Activated CD4-positive, alpha-beta T cell treated with anti-CD3 and anti-CD28 coated beads for 36 hours (primary cell): ENCODE measurements at regions not wholly inside any gene's neighbourhood (a gene's known extent, or its start where the extent isn't known, plus 50 kb on each side); places are given as distances from the start of the nearest gene placed in this dataset.

ENCODE experiments used
- ATAC-seq: fragments of 200-7000 bp; cut with Tn5 transposase; one replicate; pipeline ENCODE4 v1.10.0; 2021; ENCODE audit warnings: mild to moderate bottlenecking, moderate library complexity
- CTCF ChIA-PET: fragments of 350-600 bp; sonication (Branson Sonifier 250); formaldehyde crosslinking; loops from one replicate; lab custom pipeline; 2021; ENCODE audit warnings: antibody characterized with exemption; lab: Charles Lee
- POLR2A ChIA-PET: fragments of 350-600 bp; sonication (Branson Sonifier 250); formaldehyde crosslinking; loops from one replicate; lab custom pipeline; 2021; ENCODE audit warnings: antibody characterized with exemption, inconsistent platforms; lab: Charles Lee
- DNase-seq: peaks from one replicate; pipeline ENCODE4 v3.0.0-alpha.2; 2020
- H3K27ac Mint-ChIP-seq: one replicate; pipeline ENCODE4 v1.8.0; 2021; ENCODE audit warnings: mixed read lengths
- H3K27me3 Mint-ChIP-seq: one replicate; pipeline ENCODE4 v1.8.0; 2021; ENCODE audit warnings: mixed read lengths
- H3K36me3 Mint-ChIP-seq: one replicate; pipeline ENCODE4 v1.8.0; 2021; ENCODE audit warnings: low read depth, mixed read lengths
- H3K4me1 Mint-ChIP-seq: one replicate; pipeline ENCODE4 v1.8.0; 2021; ENCODE audit warnings: mixed read lengths
- H3K4me3 Mint-ChIP-seq: one replicate; pipeline ENCODE4 v1.8.0; 2021; ENCODE audit warnings: mild to moderate bottlenecking, moderate library complexity, mixed read lengths
- H3K9me3 Mint-ChIP-seq: one replicate; pipeline ENCODE4 v1.8.0; 2021; ENCODE audit warnings: low read depth, mixed read lengths
- intact Hi-C, 2 experiments: fragments of 100-400 bp; cut with DNase I in 1 of 2; cut with micrococcal nuclease in 1 of 2; formaldehyde crosslinking; loops; one replicate each; pipeline versions ENCODE4 v1.14.2 to v1.15.1; 2022 to 2024; cut with DNase I, micrococcal nuclease

- H3K27me3 Mint-ChIP-seq: no peaks in the 10 kb centered on the region
- no peak for DNase-seq
- peaks cover 5% of the 10 kb centered on the region for H3K9me3 Mint-ChIP-seq
- POLR2A ChIA-PET: no interaction called here
- H3K36me3 Mint-ChIP-seq: no peaks in the 10 kb centered on the region
- CTCF ChIA-PET: no interaction called here
- no peak overlapping the region for H3K27ac Mint-ChIP-seq
- peaks cover 44% of the 10 kb centered on the region for H3K4me1 Mint-ChIP-seq
- no peak for ATAC-seq
- H3K4me3 Mint-ChIP-seq: no peak overlapping the region
- intact Hi-C loops: no loop called here
Observed at GRCh38 chr12:92337128-92337527, 191.5 kb upstream of the BTG1 start.

GRCh38 chr12:92336641-92337040, 191.0 kb upstream of the BTG1 start:
- Mint-ChIP-seq H3K27me3 (no peaks in the 10 kb centered on the region), H3K27ac (no peak overlapping the region)

GRCh38 chr12:92335831-92336230, 190.2 kb upstream of the BTG1 start:
- Mint-ChIP-seq H3K36me3 (no peaks in the 10 kb centered on the region), H3K27me3 (no peaks in the 10 kb centered on the region), H3K27ac (no peak overlapping the region), H3K9me3 (peaks cover 5% of the 10 kb centered on the region), H3K4me3 (no peak overlapping the region), H3K4me1 (peaks cover 38% of the 10 kb centered on the region)
- no peak for ATAC-seq
- ChIA-PET POLR2A (no interaction called here), CTCF (interaction anchor here (0.7 to 1.1 kb wide), 3 partner anchors 17 to 415 kb away, joined by 3 read pairs; no protein-coding TSS in a partner anchor)
- no peak for DNase-seq
- intact Hi-C loops: no loop called here

More at GRCh38 chr12:92336641-92337040, 191.0 kb upstream of the BTG1 start:
- H3K9me3 Mint-ChIP-seq: peaks cover 5% of the 10 kb centered on the region
- peaks cover 46% of the 10 kb centered on the region for H3K4me1 Mint-ChIP-seq
- ATAC-seq (no peak), DNase-seq (no peak)
- POLR2A ChIA-PET: no interaction called here
- intact Hi-C loops: no loop called here
- CTCF ChIA-PET: no interaction called here
- no peaks in the 10 kb centered on the region for H3K36me3 Mint-ChIP-seq
- H3K4me3 Mint-ChIP-seq: no peak overlapping the region

- H3K36me3 Mint-ChIP-seq: no peaks in the 10 kb centered on the region
- H3K9me3 Mint-ChIP-seq: peaks cover 2% of the 10 kb centered on the region
- H3K4me1 Mint-ChIP-seq: peaks cover 45% of the 10 kb centered on the region
- ATAC-seq (peak; percentile 69), DNase-seq (no peak)
- no peak overlapping the region for H3K27ac Mint-ChIP-seq
- intact Hi-C loops: no loop called here
- H3K27me3 Mint-ChIP-seq: no peaks in the 10 kb centered on the region
- CTCF ChIA-PET: no interaction called here
- POLR2A ChIA-PET: no interaction called here
- H3K4me3 Mint-ChIP-seq: no peak overlapping the region
Observed at GRCh38 chr12:92334552-92334951, 188.9 kb upstream of the BTG1 start.

GRCh38 chr12:92332552-92332951, 186.9 kb upstream of the BTG1 start:
- ChIA-PET CTCF (interaction anchor here (1.3 kb wide), 1 partner anchor 187 kb away, joined by 3 read pairs; the partner anchor contains the start of gene BTG1), POLR2A (no interaction called here)
- no peak overlapping the region for H3K4me3 Mint-ChIP-seq
- H3K27ac Mint-ChIP-seq: no peak overlapping the region
- H3K4me1 Mint-ChIP-seq: peaks cover 50% of the 10 kb centered on the region
- DNase-seq: no peak
- no peak for ATAC-seq
- H3K9me3 Mint-ChIP-seq: no peaks in the 10 kb centered on the region
- H3K27me3 Mint-ChIP-seq: no peaks in the 10 kb centered on the region
- intact Hi-C loops: no loop called here
- H3K36me3 Mint-ChIP-seq: no peaks in the 10 kb centered on the region

GRCh38 chr12:92331383-92331782, 185.7 kb upstream of the BTG1 start:
- Mint-ChIP-seq H3K4me3 (no peak overlapping the region), H3K27ac (no peak overlapping the region), H3K36me3 (no peaks in the 10 kb centered on the region), H3K4me1 (peaks cover 55% of the 10 kb centered on the region), H3K9me3 (no peaks in the 10 kb centered on the region), H3K27me3 (no peaks in the 10 kb centered on the region)
- intact Hi-C loops: no loop called here
- ATAC-seq: no peak
- POLR2A ChIA-PET: no interaction called here
- no peak for DNase-seq
- CTCF ChIA-PET: interaction anchor here (0.6 to 1.8 kb wide), 3 partner anchors 9 to 774 kb away, joined by 3 to 5 read pairs (median 4); no protein-coding TSS in a partner anchor

- ChIA-PET CTCF (interaction anchor here (0.6 to 1.8 kb wide), 2 partner anchors 10 to 66 kb away, joined by 4 to 5 read pairs; no protein-coding TSS in a partner anchor), POLR2A (no interaction called here)
- H3K36me3 Mint-ChIP-seq: no peaks in the 10 kb centered on the region
Observed at GRCh38 chr12:92330654-92331053, 185.0 kb upstream of the BTG1 start.

GRCh38 chr12:92326877-92327276, 181.2 kb upstream of the BTG1 start:
- ChIA-PET POLR2A (no interaction called here), CTCF (no interaction called here)
- H3K4me3 Mint-ChIP-seq: no peak overlapping the region
- peaks cover 4% of the 10 kb centered on the region for H3K36me3 Mint-ChIP-seq
- H3K4me1 Mint-ChIP-seq: peaks cover 33% of the 10 kb centered on the region
- H3K9me3 Mint-ChIP-seq: peaks cover 6% of the 10 kb centered on the region
- DNase-seq: no peak
- H3K27ac Mint-ChIP-seq: peak overlapping the region; percentile 4
- no peaks in the 10 kb centered on the region for H3K27me3 Mint-ChIP-seq
- intact Hi-C loops: no loop called here
- no peak for ATAC-seq

More at GRCh38 chr12:92330654-92331053, 185.0 kb upstream of the BTG1 start:
- DNase-seq (no peak), ATAC-seq (peak; percentile 12)
- Mint-ChIP-seq H3K27ac (no peak overlapping the region), H3K27me3 (no peaks in the 10 kb centered on the region), H3K9me3 (no peaks in the 10 kb centered on the region), H3K4me3 (no peak overlapping the region), H3K4me1 (peaks cover 54% of the 10 kb centered on the region)
- intact Hi-C loops: no loop called here

- H3K4me1 Mint-ChIP-seq: peaks cover 25% of the 10 kb centered on the region
- H3K4me3 Mint-ChIP-seq: no peak overlapping the region
- no peaks in the 10 kb centered on the region for H3K27me3 Mint-ChIP-seq
- intact Hi-C loops: no loop called here
- peaks cover 4% of the 10 kb centered on the region for H3K36me3 Mint-ChIP-seq
- peaks cover 17% of the 10 kb centered on the region for H3K9me3 Mint-ChIP-seq
- H3K27ac Mint-ChIP-seq: no peak overlapping the region
- CTCF ChIA-PET: interaction anchor here (0.6 to 1.1 kb wide), 4 partner anchors 64 to 247 kb away, joined by 3 to 5 read pairs (median 3); no protein-coding TSS in a partner anchor
- DNase-seq (no peak), ATAC-seq (no peak)
- POLR2A ChIA-PET: no interaction called here
Observed at GRCh38 chr12:92324849-92325500, 179.3 kb upstream of the BTG1 start.

- ChIA-PET CTCF (no interaction called here), POLR2A (no interaction called here)
- no peak overlapping the region for H3K4me3 Mint-ChIP-seq
- ATAC-seq (no peak), DNase-seq (no peak)
- H3K27ac Mint-ChIP-seq: no peak overlapping the region
- intact Hi-C loops: no loop called here
- H3K4me1 Mint-ChIP-seq: peaks cover 8% of the 10 kb centered on the region
- no peaks in the 10 kb centered on the region for H3K36me3 Mint-ChIP-seq
- H3K27me3 Mint-ChIP-seq: no peaks in the 10 kb centered on the region
- no peaks in the 10 kb centered on the region for H3K9me3 Mint-ChIP-seq
Observed at GRCh38 chr12:92312463-92312964, 166.9 kb upstream of the BTG1 start.

GRCh38 chr12:92304371-92305055, 158.9 kb upstream of the BTG1 start:
- intact Hi-C loops: no loop called here
- Mint-ChIP-seq H3K27me3 (no peaks in the 10 kb centered on the region), H3K27ac (no peak overlapping the region), H3K4me3 (no peak overlapping the region), H3K4me1 (peaks cover 6% of the 10 kb centered on the region), H3K9me3 (no peaks in the 10 kb centered on the region), H3K36me3 (no peaks in the 10 kb centered on the region)
- ChIA-PET POLR2A (no interaction called here), CTCF (interaction anchor here (0.6 kb wide), 1 partner anchor 342 kb away, joined by 3 read pairs; no protein-coding TSS in a partner anchor)
- no peak for DNase-seq
- no peak for ATAC-seq
